B cell (primary cell): ENCODE measurements at regions not wholly inside any gene's neighbourhood (a gene's known extent, or its start where the extent isn't known, plus 50 kb on each side); places are given as distances from the start of the nearest gene placed in this dataset.

Source experiments
- ATAC-seq: fragments of 200-7000 bp; cut with Tn5 transposase; one replicate; pipeline ENCODE4 v1.10.0; 2021; ENCODE audit warnings: low read depth, mild to moderate bottlenecking, moderate number of reproducible peaks, moderate library complexity
- CTCF ChIA-PET: fragments of 350-600 bp; sonication (Branson Sonifier 250); formaldehyde crosslinking; loops from one replicate; lab custom pipeline; 2021; ENCODE audit warnings: antibody characterized with exemption, inconsistent platforms; lab: Charles Lee
- POLR2A ChIA-PET: fragments of 350-600 bp; sonication (Branson Sonifier 250); formaldehyde crosslinking; loops from one replicate; lab custom pipeline; 2021; ENCODE audit warnings: antibody characterized with exemption; lab: Charles Lee
- DNase-seq: peaks from one replicate; pipeline ENCODE4 v3.0.0; 2013
- H2AFZ ChIP-seq: 2 replicates; pipeline ENCODE4 v1.6.1; 2012; ENCODE audit warnings: mild to moderate bottlenecking, low read depth, low read length; ENCODE audit not compliant: insufficient read depth, poor library complexity, severe bottlenecking
- H3K27ac ChIP-seq, 2 donors: 1 replicate in 1 of 2; 2 replicates in 1 of 2; pipeline ENCODE4 v1.5.1; 2012 to 2013; ENCODE audit warnings: low read length in 2 of 2, mild to moderate bottlenecking in 2 of 2, moderate library complexity in 1 of 2
- H3K27me3 ChIP-seq, 4 experiments: fragments of 200-600 bp in 1 of 4; sonication (generic) in 1 of 4; replicated peaks in 1 of 4; 1 replicate in 2 of 4; 2 replicates in 2 of 4; pipeline versions ENCODE4 v1.6.1 to v1.7.0; 2013 to 2016; ENCODE audit warnings: low read length in 3 of 4, mild to moderate bottlenecking in 2 of 4, mixed read lengths in 1 of 4, moderate library complexity in 1 of 4; ENCODE audit not compliant: insufficient read depth in 4 of 4, control insufficient read depth in 3 of 4; ENCODE audit errors: control extremely low read depth in 1 of 4
- H3K36me3 ChIP-seq, 2 experiments: replicated peaks in 1 of 2; 1 replicate in 1 of 2; 2 replicates in 1 of 2; pipeline versions ENCODE4 v1.6.1 to v1.7.1; 2013; ENCODE audit warnings: low read length in 1 of 2; ENCODE audit not compliant: insufficient read depth in 2 of 2, control insufficient read depth in 1 of 2; ENCODE audit errors: control extremely low read depth in 1 of 2, extremely low read depth in 1 of 2
- H3K4me1 ChIP-seq, 2 donors: fragments of 200-600 bp in 1 of 2; sonication (generic) in 1 of 2; 1 replicate in 1 of 2; 2 replicates in 1 of 2; pipeline versions ENCODE4 v1.5.1 to v1.6.1; 2013 to 2017; ENCODE audit warnings: low read length in 2 of 2; ENCODE audit not compliant: control insufficient read depth in 2 of 2, insufficient read depth in 2 of 2
- H3K4me2 ChIP-seq: replicated peaks from 2 replicates; pipeline ENCODE3; 2012; ENCODE audit warnings: mild to moderate bottlenecking, low read depth, low read length; ENCODE audit not compliant: poor library complexity, severe bottlenecking
- H3K4me3 ChIP-seq, 5 experiments: fragments of 200-600 bp in 1 of 5; sonication (generic) in 1 of 5; 1 replicate in 3 of 5; 2 replicates in 2 of 5; pipeline versions ENCODE4 v1.5.1 to v1.7.0; 2011 to 2016; ENCODE audit warnings: low read length in 4 of 5, mild to moderate bottlenecking in 4 of 5, low read depth in 2 of 5, control low read depth in 1 of 5, moderate library complexity in 1 of 5; ENCODE audit not compliant: insufficient read depth in 1 of 5; ENCODE audit errors: control extremely low read depth in 1 of 5, extremely low read depth in 1 of 5
- H3K79me2 ChIP-seq: fragments of 200-600 bp; sonication (generic); one replicate; pipeline ENCODE4 v1.6.0; 2016; ENCODE audit warnings: low read length; ENCODE audit not compliant: control insufficient read depth, insufficient read depth
- H3K9ac ChIP-seq: fragments of 200-600 bp; sonication (generic); 2 replicates; pipeline ENCODE4 v1.6.1; 2017; ENCODE audit warnings: mild to moderate bottlenecking, low read length, moderate library complexity
- H3K9me3 ChIP-seq, 3 donors: one replicate each; pipeline versions ENCODE4 v1.6.1 to v1.7.1; 2013; ENCODE audit warnings: low read length in 2 of 3; ENCODE audit not compliant: control insufficient read depth in 2 of 3, insufficient read depth in 1 of 3; ENCODE audit errors: control extremely low read depth in 1 of 3
- H4K20me1 ChIP-seq: 2 replicates; pipeline ENCODE4 v1.6.0; 2012; ENCODE audit warnings: mild to moderate bottlenecking, low read length; ENCODE audit not compliant: insufficient read depth, control insufficient read depth, poor library complexity, severe bottlenecking
- H3K27ac Mint-ChIP-seq: one replicate; pipeline ENCODE4 v1.8.0; 2021; ENCODE audit warnings: mixed read lengths
- H3K27me3 Mint-ChIP-seq: one replicate; pipeline ENCODE4 v1.8.0; 2021; ENCODE audit warnings: mixed read lengths
- H3K4me1 Mint-ChIP-seq: one replicate; pipeline ENCODE4 v1.8.0; 2021; ENCODE audit warnings: mixed read lengths
- H3K4me3 Mint-ChIP-seq: one replicate; pipeline ENCODE4 v1.8.0; 2021; ENCODE audit warnings: mixed read lengths
- H3K9me3 Mint-ChIP-seq: one replicate; pipeline ENCODE4 v1.8.0; 2022; ENCODE audit warnings: mixed read lengths; ENCODE audit not compliant: insufficient read depth
- EZH2 ChIP-seq: IDR thresholded peaks from 2 replicates; pipeline ENCODE4 v1.6.1; 2012; ENCODE audit warnings: borderline replicate concordance, low read depth, mild to moderate bottlenecking, moderate library complexity, low read length; ENCODE audit not compliant: insufficient read depth, poor library complexity, severe bottlenecking
- WGBS: methylation state at CpG from one replicate; pipeline ENCODE4 v1.1.5; 2013; ENCODE audit warnings: missing lambda C conversion rate; ENCODE audit not compliant: insufficient coverage; 5-methylcytosine and 5-hydroxymethylcytosine counted together
- intact Hi-C: fragments of 100-400 bp; cut with micrococcal nuclease; formaldehyde crosslinking; loops from one replicate; pipeline ENCODE4 v1.10.0; 2022
- TF ChIP-seq, protein P1 (sequence below): fragments of 200-600 bp; IDR thresholded peaks from one replicate; pipeline ENCODE4 v1.8.0; 2022; ENCODE audit warnings: antibody characterized with exemption, mild to moderate bottlenecking

DNA sequence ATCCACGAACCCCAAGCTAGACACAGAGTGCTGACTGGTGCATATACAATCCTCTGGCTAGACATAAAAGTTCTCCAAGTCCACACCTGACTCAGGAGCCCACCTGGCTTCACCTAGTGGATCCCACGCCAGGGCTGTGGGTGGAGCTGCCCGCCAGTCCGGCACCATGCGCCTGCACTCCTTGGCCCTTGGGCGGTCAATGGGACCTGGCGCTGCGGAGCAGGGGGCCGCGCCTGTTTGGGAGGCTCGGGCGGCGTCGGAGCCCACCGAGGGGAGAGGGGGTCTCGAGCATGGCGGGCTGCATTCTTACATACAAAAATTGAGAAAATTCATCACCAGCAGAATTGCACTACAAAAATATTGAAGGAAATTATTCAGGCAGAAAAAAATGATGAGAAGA, 120.7 kb upstream of the FAN1 start:
- POLR2A ChIA-PET, result no interaction called here
- intact Hi-C loops, result no loop called here
- H2AFZ ChIP-seq, result no peak overlapping the region

DNA sequence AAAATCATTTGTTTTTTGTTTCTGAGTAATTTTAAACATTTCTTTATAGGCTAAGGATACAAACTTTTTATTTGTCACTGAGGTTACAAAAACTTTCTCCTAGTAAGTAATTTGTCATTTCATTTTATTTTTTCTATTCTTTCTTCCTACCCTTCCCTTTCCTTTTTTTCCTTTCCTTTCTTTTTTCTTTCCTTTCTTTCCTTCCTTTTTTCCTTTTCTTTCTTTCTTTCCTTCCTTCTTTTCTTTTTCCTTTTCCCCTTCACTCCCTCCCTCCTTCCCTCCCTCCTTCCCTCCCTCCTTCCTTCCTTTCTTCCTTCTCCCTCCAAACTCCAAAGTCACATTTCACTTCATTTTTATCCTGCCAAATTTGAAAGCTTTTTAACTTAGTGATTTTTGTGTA, 115.1 kb upstream of the FAN1 start:
- no peaks in the 10 kb centered on the region for H3K9me3 Mint-ChIP-seq
- H3K9ac ChIP-seq, result no peak overlapping the region
- no peak overlapping the region for H3K27ac ChIP-seq
- H3K27me3 ChIP-seq, result no peaks in the 10 kb centered on the region
- CTCF ChIA-PET, result no interaction called here
- no peak overlapping the region for H3K4me3 ChIP-seq
- no peak overlapping the region for H3K4me2 ChIP-seq
- intact Hi-C loops, result no loop called here
- H3K4me1 Mint-ChIP-seq, result no peaks in the 10 kb centered on the region
- peaks cover 15% of the 10 kb centered on the region for H3K27me3 Mint-ChIP-seq
- POLR2A ChIA-PET, result no interaction called here
- no peak for ATAC-seq
- H4K20me1 ChIP-seq, result no peaks in the 10 kb centered on the region
- H3K27ac Mint-ChIP-seq, result no peak overlapping the region
- no peaks in the 10 kb centered on the region for H3K9me3 ChIP-seq
- TF ChIP-seq EZH2, result no peak
- TF ChIP-seq, protein P1, sequence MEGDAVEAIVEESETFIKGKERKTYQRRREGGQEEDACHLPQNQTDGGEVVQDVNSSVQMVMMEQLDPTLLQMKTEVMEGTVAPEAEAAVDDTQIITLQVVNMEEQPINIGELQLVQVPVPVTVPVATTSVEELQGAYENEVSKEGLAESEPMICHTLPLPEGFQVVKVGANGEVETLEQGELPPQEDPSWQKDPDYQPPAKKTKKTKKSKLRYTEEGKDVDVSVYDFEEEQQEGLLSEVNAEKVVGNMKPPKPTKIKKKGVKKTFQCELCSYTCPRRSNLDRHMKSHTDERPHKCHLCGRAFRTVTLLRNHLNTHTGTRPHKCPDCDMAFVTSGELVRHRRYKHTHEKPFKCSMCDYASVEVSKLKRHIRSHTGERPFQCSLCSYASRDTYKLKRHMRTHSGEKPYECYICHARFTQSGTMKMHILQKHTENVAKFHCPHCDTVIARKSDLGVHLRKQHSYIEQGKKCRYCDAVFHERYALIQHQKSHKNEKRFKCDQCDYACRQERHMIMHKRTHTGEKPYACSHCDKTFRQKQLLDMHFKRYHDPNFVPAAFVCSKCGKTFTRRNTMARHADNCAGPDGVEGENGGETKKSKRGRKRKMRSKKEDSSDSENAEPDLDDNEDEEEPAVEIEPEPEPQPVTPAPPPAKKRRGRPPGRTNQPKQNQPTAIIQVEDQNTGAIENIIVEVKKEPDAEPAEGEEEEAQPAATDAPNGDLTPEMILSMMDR, result no peak
- H3K79me2 ChIP-seq, result no peaks in the 10 kb centered on the region
- no peak overlapping the region for H2AFZ ChIP-seq
- no peaks in the 10 kb centered on the region for H3K4me1 ChIP-seq
- no peak for DNase-seq
- H3K4me3 Mint-ChIP-seq, result no peak overlapping the region
- H3K36me3 ChIP-seq, result no peaks in the 10 kb centered on the region

More for the DNA sequence above, 120.7 kb upstream of the FAN1 start:
- H3K27me3 ChIP-seq, result no peaks in the 10 kb centered on the region
- TF ChIP-seq, protein P1, result no peak
- no peak for TF ChIP-seq EZH2
- Mint-ChIP-seq H3K9me3 (no peaks in the 10 kb centered on the region), H3K27me3 (peaks cover 1% of the 10 kb centered on the region), H3K4me1 (no peaks in the 10 kb centered on the region), H3K27ac (no peak overlapping the region), H3K4me3 (no peak overlapping the region)
- ATAC-seq, result no peak
- no peaks in the 10 kb centered on the region for H4K20me1 ChIP-seq
- H3K79me2 ChIP-seq, result no peaks in the 10 kb centered on the region
- H3K9ac ChIP-seq, result no peak overlapping the region
- WGBS, result 98% methylated on average over 10 of the region's 17 CpGs
- no peak overlapping the region for H3K27ac ChIP-seq
- no peak overlapping the region for H3K4me3 ChIP-seq
- no peak for DNase-seq
- H3K36me3 ChIP-seq, result no peaks in the 10 kb centered on the region
- no peaks in the 10 kb centered on the region for H3K4me1 ChIP-seq
- H3K9me3 ChIP-seq, result peaks cover 0 to 3% (median 0%) of the 10 kb centered on the region in 3 donors
- no peak overlapping the region for H3K4me2 ChIP-seq
- CTCF ChIA-PET, result interaction anchor here (0.6 to 1.4 kb wide), 3 partner anchors 121 to 819 kb away, joined by 3 to 4 read pairs (median 3); no protein-coding TSS in a partner anchor
